Activated CD4-positive, alpha-beta memory T cell treated with anti-CD3 and anti-CD28 coated beads, Interleukin-2, amount 10 ng/mL, durations not matched to agents 7 days and 5 days (primary cell): ENCODE measurements at regions not wholly inside any gene's neighbourhood (a gene's known extent, or its start where the extent isn't known, plus 50 kb on each side); places are given as distances from the start of the nearest gene placed in this dataset.
"Not testable (repeated sequence)": the region's sequence is repeated elsewhere in the genome, so short reads cannot be mapped to it uniquely, and the experiment has no call there.

ENCODE experiments used
- CTCF ChIA-PET: fragments of 350-600 bp; sonication (Branson Sonifier 250); formaldehyde crosslinking; loops from one replicate; lab custom pipeline; 2021; ENCODE audit warnings: antibody characterized with exemption, inconsistent platforms; lab: Charles Lee
- POLR2A ChIA-PET: fragments of 350-600 bp; sonication (Branson Sonifier 250); formaldehyde crosslinking; loops from one replicate; lab custom pipeline; 2021; ENCODE audit warnings: antibody characterized with exemption; lab: Charles Lee
- DNase-seq: peaks from one replicate; pipeline ENCODE4 v3.0.0-alpha.2; 2020
- H3K27ac Mint-ChIP-seq: one replicate; pipeline ENCODE4 v1.8.0; 2021; ENCODE audit warnings: mild to moderate bottlenecking, mixed read lengths
- H3K27me3 Mint-ChIP-seq: one replicate; pipeline ENCODE4 v1.8.0; 2021; ENCODE audit warnings: mixed read lengths
- H3K36me3 Mint-ChIP-seq: one replicate; pipeline ENCODE4 v1.8.0; 2021; ENCODE audit warnings: low read depth, mixed read lengths
- H3K4me1 Mint-ChIP-seq: one replicate; pipeline ENCODE4 v1.8.0; 2021; ENCODE audit warnings: mixed read lengths
- H3K4me3 Mint-ChIP-seq: one replicate; pipeline ENCODE4 v1.8.0; 2021; ENCODE audit warnings: mild to moderate bottlenecking, mixed read lengths
- H3K9me3 Mint-ChIP-seq: one replicate; pipeline ENCODE4 v1.8.0; 2021; ENCODE audit warnings: mixed read lengths

- POLR2A ChIA-PET: no interaction called here
- no peak overlapping the region for H3K27ac Mint-ChIP-seq
- no peak overlapping the region for H3K4me3 Mint-ChIP-seq
- H3K27me3 Mint-ChIP-seq: no peaks in the 10 kb centered on the region
- CTCF ChIA-PET: no interaction called here
- no peak for DNase-seq
- no peaks in the 10 kb centered on the region for H3K4me1 Mint-ChIP-seq
- no peaks in the 10 kb centered on the region for H3K9me3 Mint-ChIP-seq
- H3K36me3 Mint-ChIP-seq: no peaks in the 10 kb centered on the region
Measured at GRCh38 chr6:153984811-153985210, 54.2 kb upstream of the OPRM1 start.

- no peak for DNase-seq
- POLR2A ChIA-PET: no interaction called here
- Mint-ChIP-seq H3K9me3 (no peaks in the 10 kb centered on the region), H3K4me3 (no peak overlapping the region), H3K27ac (no peak overlapping the region), H3K36me3 (no peaks in the 10 kb centered on the region), H3K4me1 (no peaks in the 10 kb centered on the region), H3K27me3 (no peaks in the 10 kb centered on the region)
- CTCF ChIA-PET: no interaction called here
Measured at GRCh38 chr6:153980171-153980570, 58.9 kb upstream of the OPRM1 start.

- H3K27me3 Mint-ChIP-seq, CTCF ChIA-PET, H3K4me3 Mint-ChIP-seq, H3K27ac Mint-ChIP-seq, H3K4me1 Mint-ChIP-seq, POLR2A ChIA-PET, DNase-seq, H3K9me3 Mint-ChIP-seq, H3K36me3 Mint-ChIP-seq: not testable (repeated sequence)
Measured at GRCh38 chr6:153978911-153979548, 60.0 kb upstream of the OPRM1 start.

- no peaks in the 10 kb centered on the region for H3K9me3 Mint-ChIP-seq
- H3K36me3 Mint-ChIP-seq: no peaks in the 10 kb centered on the region
- no peaks in the 10 kb centered on the region for H3K4me1 Mint-ChIP-seq
- no peaks in the 10 kb centered on the region for H3K27me3 Mint-ChIP-seq
- CTCF ChIA-PET: no interaction called here
- no peak for DNase-seq
- H3K4me3 Mint-ChIP-seq: no peak overlapping the region
- H3K27ac Mint-ChIP-seq: no peak overlapping the region
- POLR2A ChIA-PET: no interaction called here
Measured at GRCh38 chr6:153976921-153977693, 61.9 kb upstream of the OPRM1 start.

GRCh38 chr6:153966001-153966400 is 73.0 kb upstream of the OPRM1 start:
- H3K27ac Mint-ChIP-seq: no peak overlapping the region
- no peaks in the 10 kb centered on the region for H3K27me3 Mint-ChIP-seq
- CTCF ChIA-PET: no interaction called here
- no peak for DNase-seq
- POLR2A ChIA-PET: no interaction called here
- H3K4me3 Mint-ChIP-seq: no peak overlapping the region
- no peaks in the 10 kb centered on the region for H3K4me1 Mint-ChIP-seq
- H3K9me3 Mint-ChIP-seq: no peaks in the 10 kb centered on the region
- no peaks in the 10 kb centered on the region for H3K36me3 Mint-ChIP-seq

GRCh38 chr6:153963352-153963751 is 75.7 kb upstream of the OPRM1 start:
- CTCF ChIA-PET: no interaction called here
- Mint-ChIP-seq H3K4me3 (no peak overlapping the region), H3K27ac (no peak overlapping the region), H3K27me3 (no peaks in the 10 kb centered on the region), H3K36me3 (no peaks in the 10 kb centered on the region), H3K4me1 (no peaks in the 10 kb centered on the region), H3K9me3 (no peaks in the 10 kb centered on the region)
- POLR2A ChIA-PET: no interaction called here
- DNase-seq: no peak

GRCh38 chr6:153962555-153962954 is 76.5 kb upstream of the OPRM1 start:
- ChIA-PET POLR2A (no interaction called here), CTCF (no interaction called here)
- DNase-seq: no peak
- Mint-ChIP-seq H3K4me3 (no peak overlapping the region), H3K4me1 (no peaks in the 10 kb centered on the region), H3K27me3 (no peaks in the 10 kb centered on the region), H3K27ac (no peak overlapping the region), H3K36me3 (no peaks in the 10 kb centered on the region), H3K9me3 (no peaks in the 10 kb centered on the region)

- no peak overlapping the region for H3K27ac Mint-ChIP-seq
- POLR2A ChIA-PET: no interaction called here
- DNase-seq: no peak
- no peak overlapping the region for H3K4me3 Mint-ChIP-seq
- no peaks in the 10 kb centered on the region for H3K27me3 Mint-ChIP-seq
- no peaks in the 10 kb centered on the region for H3K9me3 Mint-ChIP-seq
- CTCF ChIA-PET: no interaction called here
- no peaks in the 10 kb centered on the region for H3K36me3 Mint-ChIP-seq
- H3K4me1 Mint-ChIP-seq: no peaks in the 10 kb centered on the region
Measured at GRCh38 chr6:153960741-153961140, 78.3 kb upstream of the OPRM1 start.

- H3K36me3 Mint-ChIP-seq: no peaks in the 10 kb centered on the region
- H3K4me1 Mint-ChIP-seq: no peaks in the 10 kb centered on the region
- ChIA-PET CTCF (no interaction called here), POLR2A (no interaction called here)
- H3K9me3 Mint-ChIP-seq: no peaks in the 10 kb centered on the region
- DNase-seq: no peak
- H3K27ac Mint-ChIP-seq: no peak overlapping the region
- H3K27me3 Mint-ChIP-seq: no peaks in the 10 kb centered on the region
- no peak overlapping the region for H3K4me3 Mint-ChIP-seq
Measured at GRCh38 chr6:153960281-153960680, 78.8 kb upstream of the OPRM1 start.

- Mint-ChIP-seq H3K9me3 (no peaks in the 10 kb centered on the region), H3K4me3 (no peak overlapping the region), H3K4me1 (no peaks in the 10 kb centered on the region), H3K36me3 (no peaks in the 10 kb centered on the region), H3K27ac (no peak overlapping the region), H3K27me3 (no peaks in the 10 kb centered on the region)
- ChIA-PET CTCF (interaction anchor here (1.0 to 1.3 kb wide), 2 partner anchors 9 to 11 kb away, joined by 3 to 5 read pairs; no protein-coding TSS in a partner anchor), POLR2A (no interaction called here)
- no peak for DNase-seq
Measured at GRCh38 chr6:153959276-153959675, 79.8 kb upstream of the OPRM1 start.

GRCh38 chr6:153958860-153959259 is 80.2 kb upstream of the OPRM1 start:
- Mint-ChIP-seq H3K9me3 (no peaks in the 10 kb centered on the region), H3K36me3 (no peaks in the 10 kb centered on the region), H3K27me3 (no peaks in the 10 kb centered on the region), H3K27ac (no peak overlapping the region), H3K4me1 (no peaks in the 10 kb centered on the region), H3K4me3 (no peak overlapping the region)
- DNase-seq: no peak
- CTCF ChIA-PET: interaction anchor here (1.0 to 1.3 kb wide), 2 partner anchors 10 kb away, joined by 3 to 5 read pairs; no protein-coding TSS in a partner anchor
- POLR2A ChIA-PET: no interaction called here

- DNase-seq: no peak
- ChIA-PET CTCF (no interaction called here), POLR2A (no interaction called here)
- no peak overlapping the region for H3K27ac Mint-ChIP-seq
- H3K27me3 Mint-ChIP-seq: no peaks in the 10 kb centered on the region
- no peak overlapping the region for H3K4me3 Mint-ChIP-seq
- no peaks in the 10 kb centered on the region for H3K9me3 Mint-ChIP-seq
- no peaks in the 10 kb centered on the region for H3K4me1 Mint-ChIP-seq
- H3K36me3 Mint-ChIP-seq: no peaks in the 10 kb centered on the region
Measured at GRCh38 chr6:153957394-153957793, 81.6 kb upstream of the OPRM1 start.

- CTCF ChIA-PET: no interaction called here
- no peak overlapping the region for H3K27ac Mint-ChIP-seq
- no peaks in the 10 kb centered on the region for H3K36me3 Mint-ChIP-seq
Measured at GRCh38 chr6:153956808-153957207, 82.2 kb upstream of the OPRM1 start.

GRCh38 chr6:153949616-153950015 is 89.4 kb upstream of the OPRM1 start:
- DNase-seq: no peak
- Mint-ChIP-seq H3K4me1 (no peaks in the 10 kb centered on the region), H3K4me3 (no peak overlapping the region), H3K27ac (no peak overlapping the region), H3K36me3 (no peaks in the 10 kb centered on the region), H3K27me3 (no peaks in the 10 kb centered on the region), H3K9me3 (no peaks in the 10 kb centered on the region)
- CTCF ChIA-PET: no interaction called here
- POLR2A ChIA-PET: no interaction called here

More at GRCh38 chr6:153956808-153957207, 82.2 kb upstream of the OPRM1 start:
- no peak for DNase-seq
- Mint-ChIP-seq H3K4me3 (no peak overlapping the region), H3K9me3 (no peaks in the 10 kb centered on the region), H3K4me1 (no peaks in the 10 kb centered on the region), H3K27me3 (no peaks in the 10 kb centered on the region)
- POLR2A ChIA-PET: no interaction called here
